ENCODE measurements at regions not wholly inside any gene's neighbourhood (a gene's known extent, or its start where the extent isn't known, plus 50 kb on each side); places are given as distances from the start of the nearest gene placed in this dataset.

DNA sequence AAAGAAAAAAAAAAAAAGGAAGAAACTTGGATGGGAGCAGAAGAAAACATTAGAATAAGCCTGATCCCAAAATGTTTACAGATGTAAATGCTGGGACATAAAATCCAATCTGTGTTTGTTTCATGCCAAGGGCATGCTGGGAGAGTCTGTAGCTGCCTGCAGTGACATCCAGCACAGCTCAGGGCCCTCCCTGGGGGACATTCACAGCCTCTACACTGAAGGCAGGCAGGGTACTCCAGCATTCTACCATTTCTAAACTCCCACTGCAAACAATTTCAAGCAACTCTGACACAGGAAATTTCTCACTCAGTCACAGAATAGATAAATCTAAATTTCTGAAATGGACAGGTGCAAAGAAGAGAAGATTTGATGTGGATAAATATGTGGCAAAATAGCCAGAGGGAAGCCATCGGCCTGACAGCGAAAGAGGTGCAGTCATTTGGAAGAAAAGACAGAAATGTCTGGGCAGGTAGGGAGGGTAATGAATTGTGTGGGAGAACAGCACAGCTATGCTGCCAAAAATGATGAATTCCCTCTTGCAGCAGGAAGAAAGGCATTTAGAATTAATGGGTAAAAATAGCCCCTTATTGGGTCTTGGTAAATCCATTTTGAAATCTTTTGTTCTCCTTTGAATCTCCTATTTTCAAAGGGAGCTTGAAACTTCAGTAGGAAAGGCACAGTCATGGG lies 199.4 kb downstream of the MED10 start:
- Histone ChIP-seq H3K27ac (ENCODE audit: low read depth, low read length) (no peak overlapping the region), H3K27me3 (ENCODE audit: insufficient read depth, low read length) (no peaks in the 10 kb centered on the region), H3K9me3 (ENCODE audit: low read depth, low read length) (no peaks in the 10 kb centered on the region), H4K20me1 (ENCODE audit: insufficient read depth, low read length) (no peaks in the 10 kb centered on the region), H3K4me2 (ENCODE audit: insufficient read depth, low read length) (no peak overlapping the region), H3K79me2 (ENCODE audit: insufficient read depth, low read length) (no peaks in the 10 kb centered on the region), H3K36me3 (ENCODE audit: insufficient read depth, low read length) (no peaks in the 10 kb centered on the region), H3K4me1 (ENCODE audit: insufficient read depth, low read length) (no peaks in the 10 kb centered on the region), H3K4me3 (ENCODE audit: insufficient read depth, low read length) (no peak overlapping the region), H2AFZ (ENCODE audit: low read length) (no peak overlapping the region)
- no peak for DNase-seq (ENCODE audit: insufficient read length, low spot score, missing footprints)
- TF ChIP-seq, protein P1, sequence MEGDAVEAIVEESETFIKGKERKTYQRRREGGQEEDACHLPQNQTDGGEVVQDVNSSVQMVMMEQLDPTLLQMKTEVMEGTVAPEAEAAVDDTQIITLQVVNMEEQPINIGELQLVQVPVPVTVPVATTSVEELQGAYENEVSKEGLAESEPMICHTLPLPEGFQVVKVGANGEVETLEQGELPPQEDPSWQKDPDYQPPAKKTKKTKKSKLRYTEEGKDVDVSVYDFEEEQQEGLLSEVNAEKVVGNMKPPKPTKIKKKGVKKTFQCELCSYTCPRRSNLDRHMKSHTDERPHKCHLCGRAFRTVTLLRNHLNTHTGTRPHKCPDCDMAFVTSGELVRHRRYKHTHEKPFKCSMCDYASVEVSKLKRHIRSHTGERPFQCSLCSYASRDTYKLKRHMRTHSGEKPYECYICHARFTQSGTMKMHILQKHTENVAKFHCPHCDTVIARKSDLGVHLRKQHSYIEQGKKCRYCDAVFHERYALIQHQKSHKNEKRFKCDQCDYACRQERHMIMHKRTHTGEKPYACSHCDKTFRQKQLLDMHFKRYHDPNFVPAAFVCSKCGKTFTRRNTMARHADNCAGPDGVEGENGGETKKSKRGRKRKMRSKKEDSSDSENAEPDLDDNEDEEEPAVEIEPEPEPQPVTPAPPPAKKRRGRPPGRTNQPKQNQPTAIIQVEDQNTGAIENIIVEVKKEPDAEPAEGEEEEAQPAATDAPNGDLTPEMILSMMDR (IDR thresholded peaks at IDR 0.05; ENCODE audit: extremely low read depth, low read depth, low read length), result no peak

DNA sequence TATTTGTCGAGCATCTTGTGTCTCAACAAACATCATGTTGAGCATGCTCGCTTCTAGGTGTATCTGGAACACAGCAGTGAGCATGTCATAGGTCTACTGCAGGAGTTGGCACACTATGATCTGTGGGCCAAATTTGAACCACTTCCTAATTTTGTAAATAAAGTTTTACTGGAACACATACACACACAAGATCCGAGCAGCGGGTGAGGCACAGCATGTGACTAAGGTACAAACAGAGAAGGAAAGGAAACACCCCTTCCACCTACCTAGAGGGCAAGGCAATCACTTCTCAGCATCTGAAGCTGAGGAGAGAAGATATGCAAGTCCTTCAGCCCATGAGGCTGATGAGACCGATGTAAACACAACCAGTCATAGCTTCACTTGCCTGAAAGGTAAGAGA lies 200.4 kb downstream of the MED10 start:
- Histone ChIP-seq H3K79me2 (ENCODE audit: insufficient read depth, low read length) (no peaks in the 10 kb centered on the region), H3K4me3 (ENCODE audit: insufficient read depth, low read length) (no peak overlapping the region), H3K27ac (ENCODE audit: low read depth, low read length) (no peak overlapping the region), H3K36me3 (ENCODE audit: insufficient read depth, low read length) (no peaks in the 10 kb centered on the region), H3K4me1 (ENCODE audit: insufficient read depth, low read length) (no peaks in the 10 kb centered on the region), H3K27me3 (ENCODE audit: insufficient read depth, low read length) (no peaks in the 10 kb centered on the region), H3K9me3 (ENCODE audit: low read depth, low read length) (no peaks in the 10 kb centered on the region), H2AFZ (ENCODE audit: low read length) (no peak overlapping the region), H4K20me1 (ENCODE audit: insufficient read depth, low read length) (no peaks in the 10 kb centered on the region), H3K4me2 (ENCODE audit: insufficient read depth, low read length) (no peak overlapping the region)
- DNase-seq (ENCODE audit: insufficient read length, low spot score, missing footprints), result no peak
- TF ChIP-seq, protein P1 (IDR thresholded peaks at IDR 0.05; ENCODE audit: extremely low read depth, low read depth, low read length), result no peak

DNA sequence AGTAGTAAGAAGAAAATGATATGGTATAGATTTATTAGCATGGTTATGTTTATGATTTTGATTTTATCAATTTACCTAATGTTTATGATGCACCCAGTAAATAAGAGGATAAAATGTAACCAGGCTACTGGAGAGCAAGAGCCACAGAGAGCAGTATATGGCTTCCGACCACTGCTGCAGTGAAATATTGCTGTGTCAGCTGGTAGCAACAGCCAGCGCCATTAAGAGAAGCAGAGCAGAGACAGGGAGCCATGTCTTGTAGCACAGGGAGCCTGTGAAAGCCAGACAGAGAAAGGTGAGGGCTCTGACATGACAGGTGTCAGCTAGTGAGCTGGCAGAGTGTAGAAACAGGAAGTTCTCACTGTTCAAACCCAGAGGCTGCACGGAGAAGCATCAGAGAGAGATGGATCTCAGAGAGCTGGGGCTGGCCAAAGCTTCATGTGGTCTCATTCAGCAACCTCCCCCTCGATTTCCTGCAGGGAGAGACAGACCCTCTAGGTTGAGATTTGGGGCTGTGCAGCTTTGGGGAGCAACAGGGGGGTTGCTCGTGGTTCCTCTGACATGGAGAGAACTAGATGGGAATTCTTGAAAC lies 202.1 kb downstream of the MED10 start:
- Histone ChIP-seq H3K4me1 (ENCODE audit: insufficient read depth, low read length) (no peaks in the 10 kb centered on the region), H4K20me1 (ENCODE audit: insufficient read depth, low read length) (no peaks in the 10 kb centered on the region), H3K36me3 (ENCODE audit: insufficient read depth, low read length) (no peaks in the 10 kb centered on the region), H2AFZ (ENCODE audit: low read length) (no peak overlapping the region), H3K4me2 (ENCODE audit: insufficient read depth, low read length) (no peak overlapping the region), H3K27ac (ENCODE audit: low read depth, low read length) (no peak overlapping the region), H3K79me2 (ENCODE audit: insufficient read depth, low read length) (no peaks in the 10 kb centered on the region), H3K9me3 (ENCODE audit: low read depth, low read length) (no peaks in the 10 kb centered on the region), H3K4me3 (ENCODE audit: insufficient read depth, low read length) (no peak overlapping the region), H3K27me3 (ENCODE audit: insufficient read depth, low read length) (no peaks in the 10 kb centered on the region)
- no peak for DNase-seq (ENCODE audit: insufficient read length, low spot score, missing footprints)
- TF ChIP-seq, protein P1 (IDR thresholded peaks at IDR 0.05; ENCODE audit: extremely low read depth, low read depth, low read length), result no peak

DNA sequence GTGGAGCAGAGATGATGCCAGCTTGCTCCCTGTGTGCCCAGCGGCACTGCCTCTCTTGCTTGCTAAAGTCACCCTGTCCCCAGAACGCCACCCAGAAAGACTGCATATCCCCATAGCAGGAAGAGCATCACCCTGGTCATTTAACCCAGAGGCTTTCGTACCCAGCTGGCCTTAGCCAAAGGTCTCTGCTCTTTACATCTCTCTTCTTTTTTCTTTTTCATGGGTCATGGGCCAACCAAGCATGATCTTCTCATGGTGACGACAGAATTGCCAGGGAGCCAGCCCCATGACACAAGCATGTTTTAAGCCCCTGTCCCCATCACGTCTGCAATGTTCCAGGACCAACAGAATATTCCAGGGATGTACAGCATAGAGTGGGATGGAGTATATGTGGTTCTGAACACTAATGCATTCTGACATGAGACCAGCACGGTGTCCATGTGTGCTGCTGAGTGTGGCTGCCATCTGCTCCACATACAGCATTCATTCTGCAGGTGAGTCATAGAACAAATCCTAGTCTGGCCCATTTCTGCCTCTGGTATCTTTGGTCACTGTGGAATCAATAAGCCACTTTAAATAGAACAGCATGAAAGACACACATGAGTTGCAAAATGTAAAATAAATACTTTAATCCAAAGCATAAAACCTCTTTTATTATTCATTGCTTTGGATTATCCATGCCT lies 203.0 kb downstream of the MED10 start:
- DNase-seq (ENCODE audit: insufficient read length, low spot score, missing footprints), result no peak
- no peak overlapping the region for H3K27ac ChIP-seq (ENCODE audit: low read depth, low read length)
- H3K4me3 ChIP-seq (ENCODE audit: insufficient read depth, low read length), result no peak overlapping the region
- H4K20me1 ChIP-seq (ENCODE audit: insufficient read depth, low read length), result no peaks in the 10 kb centered on the region
- no peaks in the 10 kb centered on the region for H3K36me3 ChIP-seq (ENCODE audit: insufficient read depth, low read length)
- H3K4me1 ChIP-seq (ENCODE audit: insufficient read depth, low read length), result no peaks in the 10 kb centered on the region
- H2AFZ ChIP-seq (ENCODE audit: low read length), result no peak overlapping the region
- H3K27me3 ChIP-seq (ENCODE audit: insufficient read depth, low read length), result no peaks in the 10 kb centered on the region
- no peak overlapping the region for H3K4me2 ChIP-seq (ENCODE audit: insufficient read depth, low read length)
- TF ChIP-seq, protein P1 (IDR thresholded peaks at IDR 0.05; ENCODE audit: extremely low read depth, low read depth, low read length), result no peak
- no peaks in the 10 kb centered on the region for H3K9me3 ChIP-seq (ENCODE audit: low read depth, low read length)
- no peaks in the 10 kb centered on the region for H3K79me2 ChIP-seq (ENCODE audit: insufficient read depth, low read length)
